Fibroblast of lung (primary cell): ENCODE measurements at regions not wholly inside any gene's neighbourhood (a gene's known extent, or its start where the extent isn't known, plus 50 kb on each side); places are given as distances from the start of the nearest gene placed in this dataset.

Source experiments
- EZH2 ChIP-seq: IDR thresholded peaks from 2 replicates; pipeline ENCODE4 v1.5.1; 2012; ENCODE audit warnings: low read length, control low read depth, mild to moderate bottlenecking; ENCODE audit errors: missing control alignments
- TF ChIP-seq, protein P1 (sequence below), 2 donors: IDR thresholded peaks in 1 of 2; conservative IDR thresholded peaks in 1 of 2; 1 replicate in 1 of 2; 2 replicates in 1 of 2; pipeline ENCODE4 v1.5.1; 2011 to 2012; ENCODE audit warnings: low read length in 2 of 2, control low read depth in 1 of 2, inconsistent platforms in 1 of 2, low read depth in 1 of 2, mild to moderate bottlenecking in 1 of 2

DNA sequence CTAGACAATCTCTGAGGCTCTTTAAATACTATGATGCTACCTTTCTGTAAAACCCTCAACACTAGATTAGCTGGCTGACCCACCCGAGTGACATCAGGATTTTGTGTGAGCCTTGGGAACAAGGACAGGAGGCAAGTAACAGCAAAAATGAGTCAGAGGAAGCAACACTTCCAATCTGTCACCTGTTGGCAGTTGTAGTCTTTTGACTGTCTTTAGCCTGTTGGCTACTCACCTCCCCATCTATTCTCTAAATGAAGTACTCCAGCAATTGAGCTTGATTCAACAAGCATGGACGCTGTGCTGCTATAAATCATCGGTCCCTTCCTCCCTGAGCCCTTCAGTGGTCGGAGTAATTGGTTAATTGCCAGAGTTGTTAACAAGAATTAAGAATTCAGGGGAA lies 898.7 kb downstream of the BCL11A start:
- TF ChIP-seq, protein P1, sequence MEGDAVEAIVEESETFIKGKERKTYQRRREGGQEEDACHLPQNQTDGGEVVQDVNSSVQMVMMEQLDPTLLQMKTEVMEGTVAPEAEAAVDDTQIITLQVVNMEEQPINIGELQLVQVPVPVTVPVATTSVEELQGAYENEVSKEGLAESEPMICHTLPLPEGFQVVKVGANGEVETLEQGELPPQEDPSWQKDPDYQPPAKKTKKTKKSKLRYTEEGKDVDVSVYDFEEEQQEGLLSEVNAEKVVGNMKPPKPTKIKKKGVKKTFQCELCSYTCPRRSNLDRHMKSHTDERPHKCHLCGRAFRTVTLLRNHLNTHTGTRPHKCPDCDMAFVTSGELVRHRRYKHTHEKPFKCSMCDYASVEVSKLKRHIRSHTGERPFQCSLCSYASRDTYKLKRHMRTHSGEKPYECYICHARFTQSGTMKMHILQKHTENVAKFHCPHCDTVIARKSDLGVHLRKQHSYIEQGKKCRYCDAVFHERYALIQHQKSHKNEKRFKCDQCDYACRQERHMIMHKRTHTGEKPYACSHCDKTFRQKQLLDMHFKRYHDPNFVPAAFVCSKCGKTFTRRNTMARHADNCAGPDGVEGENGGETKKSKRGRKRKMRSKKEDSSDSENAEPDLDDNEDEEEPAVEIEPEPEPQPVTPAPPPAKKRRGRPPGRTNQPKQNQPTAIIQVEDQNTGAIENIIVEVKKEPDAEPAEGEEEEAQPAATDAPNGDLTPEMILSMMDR (conservative IDR thresholded peaks at IDR 0.05 in 1 of 2, IDR thresholded peaks at IDR 0.05 in 1 of 2; ENCODE audit: low read depth in 1 of 2, low read length in 2 of 2), result no peak
- no peak for TF ChIP-seq EZH2
